Activated naive CD8-positive, alpha-beta T cell treated with anti-CD3 and anti-CD28 coated beads, Interleukin-2, amount 50 U/mL, for 24 hours (primary cell): ENCODE measurements at regions not wholly inside any gene's neighbourhood (a gene's known extent, or its start where the extent isn't known, plus 50 kb on each side); places are given as distances from the start of the nearest gene placed in this dataset.

Source experiments
- ATAC-seq: fragments of 150-1000 bp; cut with Tn5 transposase; one replicate; pipeline ENCODE4 v1.10.0; 2021
- DNase-seq: peaks from one replicate; pipeline ENCODE4 v3.0.0; 2021
- H3K27ac Mint-ChIP-seq: one replicate; pipeline ENCODE4 v1.8.0; 2021; ENCODE audit warnings: mild to moderate bottlenecking, mixed read lengths
- H3K27me3 Mint-ChIP-seq: one replicate; pipeline ENCODE4 v1.8.0; 2021; ENCODE audit warnings: mixed read lengths
- H3K36me3 Mint-ChIP-seq: one replicate; pipeline ENCODE4 v1.8.0; 2021; ENCODE audit warnings: low read depth, mixed read lengths
- H3K4me1 Mint-ChIP-seq: one replicate; pipeline ENCODE4 v1.8.0; 2021; ENCODE audit warnings: mixed read lengths
- H3K4me3 Mint-ChIP-seq: one replicate; pipeline ENCODE4 v1.8.0; 2021; ENCODE audit warnings: mild to moderate bottlenecking, moderate library complexity, mixed read lengths
- H3K9me3 Mint-ChIP-seq: one replicate; pipeline ENCODE4 v1.8.0; 2021; ENCODE audit warnings: mixed read lengths

DNA sequence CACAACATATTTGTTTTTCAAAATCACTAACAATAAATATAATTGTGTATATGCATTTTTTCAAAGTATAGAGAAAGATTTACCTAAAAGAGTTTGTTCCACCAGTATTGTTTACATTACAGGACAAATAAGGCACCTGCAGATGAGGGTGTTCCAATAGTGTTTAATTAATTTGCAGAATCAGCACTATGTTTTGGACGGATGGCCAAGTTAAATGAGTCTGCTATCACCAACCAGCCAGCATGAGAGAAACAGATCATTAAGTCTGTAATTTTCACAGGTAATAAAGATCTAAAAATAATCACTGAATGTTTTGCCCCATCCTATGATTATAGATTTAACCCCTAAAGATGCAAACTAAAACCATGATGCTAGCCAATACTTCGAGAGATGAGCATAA lies 2247.0 kb downstream of the NCAM2 start:
- no peaks in the 10 kb centered on the region for H3K4me1 Mint-ChIP-seq
- H3K27me3 Mint-ChIP-seq = no peaks in the 10 kb centered on the region
- no peak for ATAC-seq
- H3K9me3 Mint-ChIP-seq = peaks cover 3% of the 10 kb centered on the region
- H3K4me3 Mint-ChIP-seq = no peak overlapping the region
- no peak for DNase-seq
- no peak overlapping the region for H3K27ac Mint-ChIP-seq
- H3K36me3 Mint-ChIP-seq = no peaks in the 10 kb centered on the region

- DNase-seq (no peak), ATAC-seq (no peak)
- H3K9me3 Mint-ChIP-seq = peaks cover 3% of the 10 kb centered on the region
- H3K36me3 Mint-ChIP-seq = no peaks in the 10 kb centered on the region
- H3K4me3 Mint-ChIP-seq = no peak overlapping the region
- H3K4me1 Mint-ChIP-seq = no peaks in the 10 kb centered on the region
- no peaks in the 10 kb centered on the region for H3K27me3 Mint-ChIP-seq
- no peak overlapping the region for H3K27ac Mint-ChIP-seq
Measured at GRCh38 chr21:23223882-23224281, 2225.7 kb downstream of the NCAM2 start.

GRCh38 chr21:23218667-23219066 lies 2220.5 kb downstream of the NCAM2 start:
- no peak overlapping the region for H3K4me3 Mint-ChIP-seq
- no peaks in the 10 kb centered on the region for H3K4me1 Mint-ChIP-seq
- H3K27ac Mint-ChIP-seq = no peak overlapping the region
- no peaks in the 10 kb centered on the region for H3K36me3 Mint-ChIP-seq
- ATAC-seq (no peak), DNase-seq (no peak)
- H3K9me3 Mint-ChIP-seq = peaks cover 6% of the 10 kb centered on the region
- no peaks in the 10 kb centered on the region for H3K27me3 Mint-ChIP-seq

DNA sequence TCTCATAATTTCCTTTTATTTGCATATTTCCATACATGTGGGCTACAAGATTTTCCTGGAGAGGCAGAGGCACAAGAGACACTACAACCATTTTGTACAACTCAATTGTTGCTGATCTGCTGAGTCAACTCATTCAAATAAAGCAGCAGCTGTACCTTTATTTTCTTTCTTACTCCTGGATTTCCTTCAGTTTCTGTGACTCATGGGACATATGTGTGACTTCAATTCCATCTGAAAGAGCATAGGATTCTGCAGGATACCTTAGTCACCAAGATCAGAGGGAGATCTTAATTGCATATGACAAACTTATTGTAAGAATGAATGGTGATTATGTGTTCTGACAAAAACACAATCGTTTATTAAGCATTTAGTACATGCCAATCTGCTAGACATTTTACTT lies 2219.4 kb downstream of the NCAM2 start:
- no peak for ATAC-seq

GRCh38 chr21:23215261-23215660 lies 2217.1 kb downstream of the NCAM2 start:
- Mint-ChIP-seq H3K9me3 (peaks cover 12% of the 10 kb centered on the region), H3K4me3 (no peak overlapping the region), H3K36me3 (no peaks in the 10 kb centered on the region), H3K4me1 (no peaks in the 10 kb centered on the region), H3K27ac (no peak overlapping the region), H3K27me3 (no peaks in the 10 kb centered on the region)
- ATAC-seq (no peak), DNase-seq (no peak)

More for the DNA sequence above, 2219.4 kb downstream of the NCAM2 start:
- no peaks in the 10 kb centered on the region for H3K4me1 Mint-ChIP-seq
- H3K27me3 Mint-ChIP-seq = no peaks in the 10 kb centered on the region
- no peaks in the 10 kb centered on the region for H3K36me3 Mint-ChIP-seq
- H3K4me3 Mint-ChIP-seq = no peak overlapping the region
- DNase-seq = no peak
- no peak overlapping the region for H3K27ac Mint-ChIP-seq
- H3K9me3 Mint-ChIP-seq = peaks cover 9% of the 10 kb centered on the region
